ENCODE measurements at regions not wholly inside any gene's neighbourhood (a gene's known extent, or its start where the extent isn't known, plus 50 kb on each side); places are given as distances from the start of the nearest gene placed in this dataset.
"Not testable (repeated sequence)": the region's sequence is repeated elsewhere in the genome, so short reads cannot be mapped to it uniquely, and the experiment has no call there.

DNA sequence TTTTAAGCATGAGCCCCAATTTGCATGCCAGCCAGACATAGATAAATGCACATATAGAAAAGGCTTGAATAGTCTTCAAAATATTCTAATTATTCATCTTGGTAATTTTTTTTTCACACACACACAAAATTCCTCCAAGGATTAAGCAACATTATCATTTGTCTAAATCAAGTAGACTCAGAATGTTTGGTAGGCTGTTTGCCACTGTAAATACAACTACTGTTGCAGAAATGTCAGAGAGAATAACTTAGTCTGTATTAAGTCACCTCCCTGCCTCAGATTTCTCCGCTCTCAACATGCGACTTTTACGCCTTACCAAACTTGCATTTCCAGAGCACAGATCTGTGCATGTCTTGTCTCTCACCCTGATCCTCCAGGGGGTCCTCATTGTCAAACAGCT lies 265.6 kb upstream of the C9orf72 start:
- DNase-seq (ENCODE audit: low read depth) = no peak
- no peak overlapping the region for H3K4me3 ChIP-seq (ENCODE audit: low read length)
- TF ChIP-seq, protein P1, sequence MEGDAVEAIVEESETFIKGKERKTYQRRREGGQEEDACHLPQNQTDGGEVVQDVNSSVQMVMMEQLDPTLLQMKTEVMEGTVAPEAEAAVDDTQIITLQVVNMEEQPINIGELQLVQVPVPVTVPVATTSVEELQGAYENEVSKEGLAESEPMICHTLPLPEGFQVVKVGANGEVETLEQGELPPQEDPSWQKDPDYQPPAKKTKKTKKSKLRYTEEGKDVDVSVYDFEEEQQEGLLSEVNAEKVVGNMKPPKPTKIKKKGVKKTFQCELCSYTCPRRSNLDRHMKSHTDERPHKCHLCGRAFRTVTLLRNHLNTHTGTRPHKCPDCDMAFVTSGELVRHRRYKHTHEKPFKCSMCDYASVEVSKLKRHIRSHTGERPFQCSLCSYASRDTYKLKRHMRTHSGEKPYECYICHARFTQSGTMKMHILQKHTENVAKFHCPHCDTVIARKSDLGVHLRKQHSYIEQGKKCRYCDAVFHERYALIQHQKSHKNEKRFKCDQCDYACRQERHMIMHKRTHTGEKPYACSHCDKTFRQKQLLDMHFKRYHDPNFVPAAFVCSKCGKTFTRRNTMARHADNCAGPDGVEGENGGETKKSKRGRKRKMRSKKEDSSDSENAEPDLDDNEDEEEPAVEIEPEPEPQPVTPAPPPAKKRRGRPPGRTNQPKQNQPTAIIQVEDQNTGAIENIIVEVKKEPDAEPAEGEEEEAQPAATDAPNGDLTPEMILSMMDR (conservative IDR thresholded peaks at IDR 0.05; ENCODE audit: low read length) = no peak

- H3K4me3 ChIP-seq (ENCODE audit: low read length); DNase-seq (ENCODE audit: low read depth): not testable (repeated sequence)
Measured at GRCh38 chr9:27839767-27840166, 266.5 kb upstream of the C9orf72 start.

DNA sequence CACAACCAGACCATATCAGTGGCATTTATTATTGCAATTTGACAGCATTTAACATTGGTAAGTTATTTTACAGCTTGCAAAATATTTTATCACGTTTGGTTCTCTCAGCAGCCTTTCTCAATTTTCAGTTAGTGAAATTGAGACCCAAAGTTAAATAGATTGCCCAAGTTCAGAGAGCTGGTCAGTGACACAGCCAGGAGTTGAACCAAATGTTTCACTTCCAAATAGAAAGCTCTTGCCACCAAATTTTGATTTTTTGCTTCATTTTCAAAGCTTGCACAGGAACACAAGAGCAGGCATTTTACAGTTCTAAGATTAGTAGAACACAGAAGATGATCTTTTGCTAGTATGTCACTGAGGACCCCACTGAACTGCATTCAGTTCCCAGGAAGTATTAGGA lies 271.5 kb upstream of the C9orf72 start:
- no peak for DNase-seq (ENCODE audit: low read depth)
- H3K4me3 ChIP-seq (ENCODE audit: low read length) = no peak overlapping the region
- TF ChIP-seq, protein P1 (conservative IDR thresholded peaks at IDR 0.05; ENCODE audit: low read length) = no peak

- no peak for DNase-seq (ENCODE audit: low read depth)
- TF ChIP-seq, protein P1 (conservative IDR thresholded peaks at IDR 0.05; ENCODE audit: low read length) = no peak
- H3K4me3 ChIP-seq (ENCODE audit: low read length) = no peak overlapping the region
Measured at GRCh38 chr9:27847380-27847779, 274.1 kb upstream of the C9orf72 start.

GRCh38 chr9:27847818-27848217 lies 274.5 kb upstream of the C9orf72 start:
- DNase-seq (ENCODE audit: low read depth) = no peak
- no peak overlapping the region for H3K4me3 ChIP-seq (ENCODE audit: low read length)
- TF ChIP-seq, protein P1 (conservative IDR thresholded peaks at IDR 0.05; ENCODE audit: low read length) = no peak

GRCh38 chr9:27848315-27848714 lies 275.0 kb upstream of the C9orf72 start:
- TF ChIP-seq, protein P1 (conservative IDR thresholded peaks at IDR 0.05; ENCODE audit: low read length) = no peak
- no peak for DNase-seq (ENCODE audit: low read depth)
- no peak overlapping the region for H3K4me3 ChIP-seq (ENCODE audit: low read length)

DNA sequence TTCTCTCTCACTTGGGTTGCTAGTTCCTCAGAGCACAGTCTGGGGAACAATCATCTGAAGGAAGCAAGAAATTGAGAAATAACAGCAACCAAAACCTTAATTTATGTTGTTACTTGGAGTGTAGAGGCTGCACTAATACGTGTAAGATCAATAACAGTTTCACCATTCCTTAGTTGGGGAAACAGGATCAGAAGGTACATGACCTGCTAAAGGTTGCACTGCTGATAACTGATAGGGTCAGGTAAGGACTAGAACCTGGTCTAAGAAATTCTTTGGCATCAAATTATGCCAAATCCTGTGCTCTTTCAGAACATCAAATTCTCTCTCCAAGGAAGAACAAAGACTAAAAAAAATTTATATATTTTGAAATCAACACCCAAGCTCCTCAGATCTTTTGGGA lies 278.6 kb upstream of the C9orf72 start:
- TF ChIP-seq, protein P1 (conservative IDR thresholded peaks at IDR 0.05; ENCODE audit: low read length) = no peak
- no peak overlapping the region for H3K4me3 ChIP-seq (ENCODE audit: low read length)
- no peak for DNase-seq (ENCODE audit: low read depth)

GRCh38 chr9:27853529-27853928 lies 280.2 kb upstream of the C9orf72 start:
- no peak overlapping the region for H3K4me3 ChIP-seq (ENCODE audit: low read length)
- TF ChIP-seq, protein P1 (conservative IDR thresholded peaks at IDR 0.05; ENCODE audit: low read length) = no peak
- DNase-seq (ENCODE audit: low read depth) = no peak

Data from AG10803 (cell line).